ENCODE measurements at regions not wholly inside any gene's neighbourhood (a gene's known extent, or its start where the extent isn't known, plus 50 kb on each side); places are given as distances from the start of the nearest gene placed in this dataset.

DNA sequence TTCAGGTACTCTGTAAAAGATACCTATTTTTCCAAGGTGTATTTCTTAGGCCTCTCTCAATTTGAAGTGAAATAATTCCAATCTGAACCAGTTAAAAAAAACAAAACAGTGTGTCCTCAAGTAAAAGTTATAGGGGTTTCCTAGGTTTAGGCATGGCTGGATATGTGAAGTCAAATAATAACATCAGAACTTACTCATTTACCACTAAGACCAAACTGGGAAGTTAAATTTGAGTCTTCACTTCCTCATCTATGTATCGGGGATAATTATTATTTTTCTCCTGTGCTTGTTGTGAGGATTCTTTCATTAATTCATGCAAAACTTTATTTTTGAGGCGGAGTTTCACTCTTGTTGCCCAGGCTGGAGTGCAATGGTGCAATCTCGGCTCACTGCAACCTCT, 86.2 kb upstream of the PTPRK start:
- Mint-ChIP-seq H3K4me1 (ENCODE audit: unreplicated experiment) (peaks cover 3% of the 10 kb centered on the region), H3K36me3 (ENCODE audit: unreplicated experiment) (no peaks in the 10 kb centered on the region), H3K9me3 (ENCODE audit: unreplicated experiment) (peaks cover 8% of the 10 kb centered on the region), H3K27me3 (ENCODE audit: unreplicated experiment) (no peaks in the 10 kb centered on the region), H3K4me3 (ENCODE audit: unreplicated experiment) (no peak overlapping the region), H3K27ac (ENCODE audit: unreplicated experiment) (no peak overlapping the region)
- TF ChIP-seq, protein P1, sequence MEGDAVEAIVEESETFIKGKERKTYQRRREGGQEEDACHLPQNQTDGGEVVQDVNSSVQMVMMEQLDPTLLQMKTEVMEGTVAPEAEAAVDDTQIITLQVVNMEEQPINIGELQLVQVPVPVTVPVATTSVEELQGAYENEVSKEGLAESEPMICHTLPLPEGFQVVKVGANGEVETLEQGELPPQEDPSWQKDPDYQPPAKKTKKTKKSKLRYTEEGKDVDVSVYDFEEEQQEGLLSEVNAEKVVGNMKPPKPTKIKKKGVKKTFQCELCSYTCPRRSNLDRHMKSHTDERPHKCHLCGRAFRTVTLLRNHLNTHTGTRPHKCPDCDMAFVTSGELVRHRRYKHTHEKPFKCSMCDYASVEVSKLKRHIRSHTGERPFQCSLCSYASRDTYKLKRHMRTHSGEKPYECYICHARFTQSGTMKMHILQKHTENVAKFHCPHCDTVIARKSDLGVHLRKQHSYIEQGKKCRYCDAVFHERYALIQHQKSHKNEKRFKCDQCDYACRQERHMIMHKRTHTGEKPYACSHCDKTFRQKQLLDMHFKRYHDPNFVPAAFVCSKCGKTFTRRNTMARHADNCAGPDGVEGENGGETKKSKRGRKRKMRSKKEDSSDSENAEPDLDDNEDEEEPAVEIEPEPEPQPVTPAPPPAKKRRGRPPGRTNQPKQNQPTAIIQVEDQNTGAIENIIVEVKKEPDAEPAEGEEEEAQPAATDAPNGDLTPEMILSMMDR (IDR thresholded peaks at IDR 0.05): no peak
- DNase-seq (ENCODE audit: extremely low spot score, unreplicated experiment): no peak

DNA sequence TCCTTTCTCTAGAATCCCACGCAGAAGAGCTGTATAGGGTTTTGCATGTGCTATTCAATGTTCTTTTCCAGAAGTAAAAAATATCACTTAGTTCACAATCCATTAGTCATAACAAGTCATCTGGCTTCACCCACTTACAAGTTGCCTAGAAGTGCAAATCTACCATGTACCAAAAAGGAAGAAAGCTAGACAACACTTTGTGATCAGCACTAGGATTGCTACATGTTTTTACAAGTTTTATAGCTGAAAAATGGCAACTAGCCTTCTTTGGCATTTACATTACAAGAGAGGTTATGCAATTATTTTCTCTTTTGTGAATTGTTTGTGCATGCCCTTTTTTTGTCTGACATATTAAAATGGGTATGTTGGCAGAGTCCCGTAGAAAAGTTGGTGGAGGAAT, 85.6 kb upstream of the PTPRK start:
- Mint-ChIP-seq H3K4me3 (ENCODE audit: unreplicated experiment) (no peak overlapping the region), H3K4me1 (ENCODE audit: unreplicated experiment) (peaks cover 8% of the 10 kb centered on the region)
- no peak for DNase-seq (ENCODE audit: extremely low spot score, unreplicated experiment)

DNA sequence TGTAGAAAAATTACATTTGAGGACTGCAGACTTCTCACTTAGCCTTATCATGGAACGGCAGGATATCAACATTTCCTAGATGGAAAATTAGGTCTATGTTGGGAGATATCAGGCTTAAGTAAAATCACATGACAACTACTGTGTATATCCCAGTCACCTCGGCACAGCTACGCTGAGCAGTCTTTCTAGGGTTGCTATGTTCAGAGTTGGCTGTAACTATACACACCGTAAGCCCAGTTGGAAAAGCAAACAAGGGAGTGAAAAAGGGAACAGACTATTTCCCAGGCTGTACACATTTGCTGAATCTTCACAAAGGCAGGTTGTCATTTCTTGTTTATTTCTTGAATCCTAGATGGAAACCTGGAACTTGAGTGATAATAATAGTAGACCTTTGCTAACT, 80.7 kb upstream of the PTPRK start:
- TF ChIP-seq, protein P1 (IDR thresholded peaks at IDR 0.05): no peak
- peak overlapping the region; percentile 80 for H3K27ac Mint-ChIP-seq (ENCODE audit: unreplicated experiment)
- peaks cover 8% of the 10 kb centered on the region for H3K9me3 Mint-ChIP-seq (ENCODE audit: unreplicated experiment)
- no peak overlapping the region for H3K4me3 Mint-ChIP-seq (ENCODE audit: unreplicated experiment)
- no peaks in the 10 kb centered on the region for H3K36me3 Mint-ChIP-seq (ENCODE audit: unreplicated experiment)
- DNase-seq (ENCODE audit: extremely low spot score, unreplicated experiment): no peak
- no peaks in the 10 kb centered on the region for H3K27me3 Mint-ChIP-seq (ENCODE audit: unreplicated experiment)
- H3K4me1 Mint-ChIP-seq (ENCODE audit: unreplicated experiment): peaks cover 31% of the 10 kb centered on the region

More for the DNA sequence above, 85.6 kb upstream of the PTPRK start:
- Mint-ChIP-seq H3K9me3 (ENCODE audit: unreplicated experiment) (peaks cover 8% of the 10 kb centered on the region), H3K36me3 (ENCODE audit: unreplicated experiment) (no peaks in the 10 kb centered on the region), H3K27me3 (ENCODE audit: unreplicated experiment) (no peaks in the 10 kb centered on the region), H3K27ac (ENCODE audit: unreplicated experiment) (no peak overlapping the region)
- TF ChIP-seq, protein P1 (IDR thresholded peaks at IDR 0.05): no peak

DNA sequence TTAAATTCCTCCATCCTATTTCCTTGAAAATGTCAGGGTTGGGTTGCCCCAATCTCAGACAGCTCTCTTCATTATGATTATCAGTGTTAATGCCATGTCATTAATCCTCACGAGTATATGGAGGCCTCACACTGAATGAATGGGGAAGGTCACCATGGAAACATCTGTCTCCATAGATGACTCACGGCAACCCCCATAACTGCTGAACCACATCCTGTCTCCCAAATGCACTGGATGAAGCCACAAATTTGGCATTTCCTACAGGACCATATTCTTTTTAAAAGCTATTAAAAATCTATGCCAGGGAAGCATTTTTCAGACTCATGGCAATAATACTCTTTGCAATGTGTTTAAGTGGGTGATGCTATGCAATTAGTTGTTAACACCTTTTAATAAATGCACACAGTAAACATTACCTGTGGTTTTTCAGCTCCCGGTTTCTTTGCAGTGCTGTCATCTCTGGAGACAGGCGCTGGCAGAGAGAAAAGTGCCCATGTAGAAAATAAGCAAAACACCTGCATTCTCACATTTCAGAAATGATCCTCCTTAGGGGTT, 80.1 kb upstream of the PTPRK start:
- no peak overlapping the region for H3K4me3 Mint-ChIP-seq (ENCODE audit: unreplicated experiment)
- no peak for DNase-seq (ENCODE audit: extremely low spot score, unreplicated experiment)

DNA sequence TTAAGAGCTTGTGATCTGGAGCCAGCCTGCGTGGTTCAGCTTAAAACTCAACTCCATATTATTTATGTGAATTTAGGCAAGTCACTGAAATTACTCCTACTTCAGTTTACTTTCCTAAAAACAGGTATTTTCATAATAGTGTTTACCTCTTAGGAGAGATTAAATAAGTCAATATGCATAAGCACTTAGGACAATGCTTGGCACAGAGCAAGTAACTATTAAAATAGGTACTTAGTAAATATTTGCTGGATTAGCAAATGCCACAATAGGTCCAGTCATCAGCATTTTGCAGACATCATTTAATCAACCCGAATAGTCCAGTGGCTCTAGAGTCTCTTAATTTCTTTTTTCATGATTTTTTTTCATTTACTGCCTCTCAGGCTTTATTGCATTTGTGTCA, 78.6 kb upstream of the PTPRK start:
- H3K4me1 Mint-ChIP-seq (ENCODE audit: unreplicated experiment): peaks cover 31% of the 10 kb centered on the region
- TF ChIP-seq, protein P1 (IDR thresholded peaks at IDR 0.05): no peak
- no peak for DNase-seq (ENCODE audit: extremely low spot score, unreplicated experiment)
- H3K27ac Mint-ChIP-seq (ENCODE audit: unreplicated experiment): peak overlapping the region; percentile 80
- no peaks in the 10 kb centered on the region for H3K36me3 Mint-ChIP-seq (ENCODE audit: unreplicated experiment)
- peaks cover 6% of the 10 kb centered on the region for H3K9me3 Mint-ChIP-seq (ENCODE audit: unreplicated experiment)
- H3K27me3 Mint-ChIP-seq (ENCODE audit: unreplicated experiment): no peaks in the 10 kb centered on the region
- H3K4me3 Mint-ChIP-seq (ENCODE audit: unreplicated experiment): no peak overlapping the region

More for the DNA sequence above, 80.1 kb upstream of the PTPRK start:
- peaks cover 31% of the 10 kb centered on the region for H3K4me1 Mint-ChIP-seq (ENCODE audit: unreplicated experiment)
- H3K9me3 Mint-ChIP-seq (ENCODE audit: unreplicated experiment): peaks cover 8% of the 10 kb centered on the region
- no peaks in the 10 kb centered on the region for H3K27me3 Mint-ChIP-seq (ENCODE audit: unreplicated experiment)
- TF ChIP-seq, protein P1 (IDR thresholded peaks at IDR 0.05): no peak
- no peaks in the 10 kb centered on the region for H3K36me3 Mint-ChIP-seq (ENCODE audit: unreplicated experiment)
- H3K27ac Mint-ChIP-seq (ENCODE audit: unreplicated experiment): peak overlapping the region; percentile 80
